HCT116 (cell line): ENCODE measurements at regions not wholly inside any gene's neighbourhood (a gene's known extent, or its start where the extent isn't known, plus 50 kb on each side); places are given as distances from the start of the nearest gene placed in this dataset.

ENCODE experiments used
- ATAC-seq: fragments of 200-7000 bp; cut with Tn5 transposase; 2 replicates; pipeline ENCODE4 v1.9.1; 2020; ENCODE audit warnings: mild to moderate bottlenecking, moderate library complexity
- BruUV-seq: library from RNA; stranded (reverse); fragments of 400-500 nt; replicated peaks from 2 replicates; lab custom pipeline; 2021; lab: Mats Ljungman, UMichigan
- CTCF ChIA-PET: fragments of 300-600 bp; sonication (Branson Sonifier 250); formaldehyde crosslinking; loops from one replicate; lab custom pipeline; 2021; ENCODE audit warnings: antibody characterized with exemption; lab: Charles Lee
- POLR2A ChIA-PET: fragments of 300-600, 350-600 bp; sonication (Branson Sonifier 250); formaldehyde crosslinking; loops from one replicate; lab custom pipeline; 2021; ENCODE audit warnings: antibody characterized with exemption; lab: Charles Lee
- RAD21 ChIA-PET, 2 experiments: fragments of 300-600 bp; sonication (Branson Sonifier 250); formaldehyde crosslinking; loops; one replicate each; lab custom pipeline; 2023; ENCODE audit warnings: low total read pairs in 2 of 2; ENCODE audit not compliant: uncharacterized antibody in 2 of 2, unreplicated experiment in 2 of 2, low non-redundant PET in 1 of 2; lab: Charles Lee
- DNase-seq: peaks from one replicate; pipeline ENCODE4 v3.0.0-alpha.2; 2010; ENCODE audit warnings: low read depth, low spot score
- H2AFZ ChIP-seq: fragments of 200-600 bp; shearing (Covaris generic), sonication (generic); 2 replicates; pipeline ENCODE4 v1.6.1; 2017; ENCODE audit warnings: low read depth, mixed run types, mixed read lengths, antibody characterized with exemption, low read length; ENCODE audit not compliant: poor library complexity, severe bottlenecking
- H3K27ac ChIP-seq: 2 replicates; pipeline ENCODE4 v1.5.1; 2012; ENCODE audit warnings: low read depth, low read length
- H3K27me3 ChIP-seq: fragments of 200-600 bp; sonication (generic); 2 replicates; pipeline ENCODE4 v1.6.1; 2016; ENCODE audit warnings: mixed run types, low read length, mixed read lengths; ENCODE audit not compliant: insufficient read depth
- H3K36me3 ChIP-seq, 2 experiments: fragments of 200-500 bp in 1 of 2; fragments of 200-600 bp in 1 of 2; sonication (Bioruptor generic) in 1 of 2; sonication (generic) in 1 of 2; 2 replicates each; pipeline versions ENCODE4 v1.5.1 to v1.6.1; 2014 to 2016; ENCODE audit warnings: low read length in 2 of 2, inconsistent platforms in 1 of 2, mixed read lengths in 1 of 2, mixed run types in 1 of 2; ENCODE audit not compliant: insufficient read depth in 2 of 2, control insufficient read depth in 1 of 2
- H3K4me1 ChIP-seq, 2 experiments: fragments of 200-600 bp in 1 of 2; sonication (generic) in 1 of 2; 2 replicates each; pipeline versions ENCODE4 v1.5.1 to v1.6.1; 2012 to 2017; ENCODE audit warnings: low read length in 2 of 2, inconsistent platforms in 1 of 2, mild to moderate bottlenecking in 1 of 2, mixed read lengths in 1 of 2, mixed run types in 1 of 2, moderate library complexity in 1 of 2; ENCODE audit not compliant: insufficient read depth in 2 of 2, control insufficient read depth in 1 of 2
- H3K4me2 ChIP-seq: fragments of 200-600 bp; sonication (generic); 2 replicates; pipeline ENCODE4 v1.6.1; 2017; ENCODE audit warnings: mixed run types, low read length, mixed read lengths
- H3K4me3 ChIP-seq, 2 experiments: fragments of 200-600 bp in 1 of 2; sonication (generic) in 1 of 2; replicated peaks in 1 of 2; 2 replicates each; pipeline ENCODE4 v1.5.1; 2011 to 2016; ENCODE audit warnings: low read length in 2 of 2, control low read depth in 1 of 2, low read depth in 1 of 2, mild to moderate bottlenecking in 1 of 2, mixed read lengths in 1 of 2, mixed run types in 1 of 2
- H3K79me2 ChIP-seq: fragments of 200-600 bp; sonication (generic); 2 replicates; pipeline ENCODE4 v1.6.1; 2017; ENCODE audit warnings: mild to moderate bottlenecking, mixed run types, low read length, moderate library complexity, mixed read lengths; ENCODE audit not compliant: insufficient read depth
- H3K9ac ChIP-seq: fragments of 200-600 bp; sonication (generic); 2 replicates; pipeline ENCODE4 v1.6.1; 2016; ENCODE audit warnings: low read length, mixed read lengths
- H3K9me2 ChIP-seq: fragments of 200-600 bp; sonication (generic), shearing (Covaris generic); 2 replicates; pipeline ENCODE4 v1.6.1; 2017; ENCODE audit warnings: mixed run types, mild to moderate bottlenecking, moderate library complexity; ENCODE audit not compliant: insufficient read depth
- H3K9me3 ChIP-seq, 2 experiments: fragments of 200-500 bp in 1 of 2; fragments of 200-600 bp in 1 of 2; sonication (Bioruptor generic) in 1 of 2; sonication (generic) in 1 of 2; 2 replicates each; pipeline ENCODE4 v1.6.1; 2014 to 2017; ENCODE audit warnings: low read length in 2 of 2, mixed read lengths in 2 of 2, inconsistent platforms in 1 of 2, low read depth in 1 of 2, mild to moderate bottlenecking in 1 of 2, mixed run types in 1 of 2, moderate library complexity in 1 of 2; ENCODE audit not compliant: control insufficient read depth in 1 of 2, insufficient read depth in 1 of 2
- H4K20me1 ChIP-seq: fragments of 200-600 bp; sonication (generic), shearing (Covaris generic); 2 replicates; pipeline ENCODE4 v1.6.1; 2017; ENCODE audit warnings: mixed run types, mild to moderate bottlenecking, moderate library complexity; ENCODE audit not compliant: insufficient read depth
- EGR1 ChIP-seq: IDR thresholded peaks from 2 replicates; pipeline ENCODE4 v1.6.1; 2012; ENCODE audit warnings: low read depth
- EZH2 ChIP-seq: fragments of 200-600 bp; sonication (generic); IDR thresholded peaks from 2 replicates; pipeline ENCODE4 v1.6.1; 2017; ENCODE audit warnings: antibody characterized with exemption, mixed run types
- POLR2A ChIP-seq: IDR thresholded peaks from 2 replicates; pipeline ENCODE4 v1.7.0; 2011; ENCODE audit warnings: borderline replicate concordance; ENCODE audit not compliant: insufficient read depth, insufficient read length; ENCODE audit errors: extremely low read depth
- RAD21 ChIP-seq: IDR thresholded peaks from 2 replicates; pipeline ENCODE4 v1.6.1; 2012; ENCODE audit warnings: low read depth, mild to moderate bottlenecking
- TCF7L2 ChIP-seq: IDR thresholded peaks from 2 replicates; pipeline ENCODE4 v1.7.0; 2011; ENCODE audit warnings: borderline replicate concordance, inconsistent platforms; ENCODE audit not compliant: insufficient read depth, insufficient read length; ENCODE audit errors: extremely low read depth
- ZFX ChIP-seq: fragments of 450-650 bp; IDR thresholded peaks from 2 replicates; pipeline ENCODE4 v1.6.1; 2017
- intact Hi-C: fragments of 100-400 bp; cut with micrococcal nuclease; formaldehyde crosslinking; loops from 2 replicates; pipeline ENCODE4 v1.10.0; 2022
- TF ChIP-seq, protein P1 (sequence below): IDR thresholded peaks from 2 replicates; pipeline ENCODE4 v1.6.1; 2012
- TF ChIP-seq, protein P2 (sequence below): IDR thresholded peaks from 2 replicates; pipeline ENCODE4 v1.6.1; 2012; ENCODE audit warnings: low read depth
- TF ChIP-seq, protein P3 (sequence below): IDR thresholded peaks from 2 replicates; pipeline ENCODE4 v1.6.1; 2011; ENCODE audit warnings: mild to moderate bottlenecking, low read length, moderate library complexity; ENCODE audit not compliant: insufficient replicate concordance; ENCODE audit errors: extremely low read depth

DNA sequence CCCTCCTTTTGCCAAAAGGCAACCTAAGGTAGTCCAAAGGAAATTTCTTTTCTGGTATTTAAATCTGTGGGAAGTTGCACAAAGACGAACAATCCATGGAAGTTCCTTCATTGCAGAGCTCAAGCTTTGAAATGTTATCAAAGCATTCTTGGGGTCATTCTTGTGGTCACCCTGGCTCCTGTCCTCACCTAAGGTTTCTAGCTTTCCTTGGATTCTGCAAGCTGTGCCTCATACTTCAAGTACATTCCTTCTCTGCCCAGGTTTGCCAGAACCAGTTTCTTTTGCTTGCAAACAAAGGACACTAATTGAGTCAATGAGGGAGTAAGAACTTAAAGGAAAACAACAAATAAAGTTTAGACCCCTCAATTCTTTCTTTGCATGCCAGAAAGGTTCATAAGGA lies 329.8 kb upstream of the PDZRN3 start:
- no peaks in the 10 kb centered on the region for H3K4me1 ChIP-seq
- BruUV-seq, result no TSS peak
- POLR2A ChIA-PET, result no interaction called here

DNA sequence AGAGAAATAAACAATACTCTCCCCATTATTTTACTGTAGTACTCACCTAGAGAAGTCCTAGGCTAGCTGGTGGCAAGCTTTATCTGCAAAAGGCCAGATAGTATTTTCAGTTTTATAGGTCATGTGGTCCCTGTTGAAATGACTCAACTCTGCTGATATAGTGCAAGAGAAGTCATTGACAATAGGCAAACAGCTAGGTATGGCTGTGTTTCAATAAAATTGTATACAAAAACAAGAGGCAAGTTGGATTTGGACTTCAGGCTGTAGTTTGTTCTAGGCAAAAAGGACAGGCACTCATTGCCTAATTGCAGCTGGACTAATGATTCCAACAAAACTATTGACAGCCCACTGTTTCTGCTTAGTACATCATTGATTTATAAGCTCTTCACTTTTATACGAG lies 328.0 kb upstream of the PDZRN3 start:
- no peaks in the 10 kb centered on the region for H3K4me1 ChIP-seq
- no peaks in the 10 kb centered on the region for H3K79me2 ChIP-seq
- ChIA-PET RAD21 (no interaction called here), CTCF (no interaction called here), POLR2A (no interaction called here)
- no peak overlapping the region for H2AFZ ChIP-seq
- intact Hi-C loops, result no loop called here
- H3K36me3 ChIP-seq, result no peaks in the 10 kb centered on the region
- TF ChIP-seq RAD21 (no peak), ZFX (no peak), POLR2A (no peak), EGR1 (no peak)
- TF ChIP-seq, protein P1, sequence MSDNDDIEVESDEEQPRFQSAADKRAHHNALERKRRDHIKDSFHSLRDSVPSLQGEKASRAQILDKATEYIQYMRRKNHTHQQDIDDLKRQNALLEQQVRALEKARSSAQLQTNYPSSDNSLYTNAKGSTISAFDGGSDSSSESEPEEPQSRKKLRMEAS, result no peak
- TF ChIP-seq, protein P2, sequence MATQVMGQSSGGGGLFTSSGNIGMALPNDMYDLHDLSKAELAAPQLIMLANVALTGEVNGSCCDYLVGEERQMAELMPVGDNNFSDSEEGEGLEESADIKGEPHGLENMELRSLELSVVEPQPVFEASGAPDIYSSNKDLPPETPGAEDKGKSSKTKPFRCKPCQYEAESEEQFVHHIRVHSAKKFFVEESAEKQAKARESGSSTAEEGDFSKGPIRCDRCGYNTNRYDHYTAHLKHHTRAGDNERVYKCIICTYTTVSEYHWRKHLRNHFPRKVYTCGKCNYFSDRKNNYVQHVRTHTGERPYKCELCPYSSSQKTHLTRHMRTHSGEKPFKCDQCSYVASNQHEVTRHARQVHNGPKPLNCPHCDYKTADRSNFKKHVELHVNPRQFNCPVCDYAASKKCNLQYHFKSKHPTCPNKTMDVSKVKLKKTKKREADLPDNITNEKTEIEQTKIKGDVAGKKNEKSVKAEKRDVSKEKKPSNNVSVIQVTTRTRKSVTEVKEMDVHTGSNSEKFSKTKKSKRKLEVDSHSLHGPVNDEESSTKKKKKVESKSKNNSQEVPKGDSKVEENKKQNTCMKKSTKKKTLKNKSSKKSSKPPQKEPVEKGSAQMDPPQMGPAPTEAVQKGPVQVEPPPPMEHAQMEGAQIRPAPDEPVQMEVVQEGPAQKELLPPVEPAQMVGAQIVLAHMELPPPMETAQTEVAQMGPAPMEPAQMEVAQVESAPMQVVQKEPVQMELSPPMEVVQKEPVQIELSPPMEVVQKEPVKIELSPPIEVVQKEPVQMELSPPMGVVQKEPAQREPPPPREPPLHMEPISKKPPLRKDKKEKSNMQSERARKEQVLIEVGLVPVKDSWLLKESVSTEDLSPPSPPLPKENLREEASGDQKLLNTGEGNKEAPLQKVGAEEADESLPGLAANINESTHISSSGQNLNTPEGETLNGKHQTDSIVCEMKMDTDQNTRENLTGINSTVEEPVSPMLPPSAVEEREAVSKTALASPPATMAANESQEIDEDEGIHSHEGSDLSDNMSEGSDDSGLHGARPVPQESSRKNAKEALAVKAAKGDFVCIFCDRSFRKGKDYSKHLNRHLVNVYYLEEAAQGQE, result no peak
- TF ChIP-seq, protein P3, sequence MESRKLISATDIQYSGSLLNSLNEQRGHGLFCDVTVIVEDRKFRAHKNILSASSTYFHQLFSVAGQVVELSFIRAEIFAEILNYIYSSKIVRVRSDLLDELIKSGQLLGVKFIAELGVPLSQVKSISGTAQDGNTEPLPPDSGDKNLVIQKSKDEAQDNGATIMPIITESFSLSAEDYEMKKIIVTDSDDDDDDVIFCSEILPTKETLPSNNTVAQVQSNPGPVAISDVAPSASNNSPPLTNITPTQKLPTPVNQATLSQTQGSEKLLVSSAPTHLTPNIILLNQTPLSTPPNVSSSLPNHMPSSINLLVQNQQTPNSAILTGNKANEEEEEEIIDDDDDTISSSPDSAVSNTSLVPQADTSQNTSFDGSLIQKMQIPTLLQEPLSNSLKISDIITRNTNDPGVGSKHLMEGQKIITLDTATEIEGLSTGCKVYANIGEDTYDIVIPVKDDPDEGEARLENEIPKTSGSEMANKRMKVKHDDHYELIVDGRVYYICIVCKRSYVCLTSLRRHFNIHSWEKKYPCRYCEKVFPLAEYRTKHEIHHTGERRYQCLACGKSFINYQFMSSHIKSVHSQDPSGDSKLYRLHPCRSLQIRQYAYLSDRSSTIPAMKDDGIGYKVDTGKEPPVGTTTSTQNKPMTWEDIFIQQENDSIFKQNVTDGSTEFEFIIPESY, result no peak
- H3K9ac ChIP-seq, result no peak overlapping the region
- no peak for ATAC-seq
- peaks cover 3 to 29% of the 10 kb centered on the region in 2 experiments; a peak in 2 of 4 replicates for H3K9me3 ChIP-seq
- no peak for DNase-seq
- H3K9me2 ChIP-seq, result no peaks in the 10 kb centered on the region
- no TSS peak for BruUV-seq
- H3K4me3 ChIP-seq, result no peak overlapping the region
- H4K20me1 ChIP-seq, result no peaks in the 10 kb centered on the region
- H3K4me2 ChIP-seq, result no peak overlapping the region
- no peaks in the 10 kb centered on the region for H3K27me3 ChIP-seq
- no peak overlapping the region for H3K27ac ChIP-seq

More for the DNA sequence above, 329.8 kb upstream of the PDZRN3 start:
- Histone ChIP-seq H3K4me2 (no peak overlapping the region), H3K79me2 (no peaks in the 10 kb centered on the region), H3K27me3 (no peaks in the 10 kb centered on the region), H3K36me3 (no peaks in the 10 kb centered on the region), H2AFZ (no peak overlapping the region), H3K4me3 (no peak overlapping the region)
- no peak for DNase-seq
- ChIA-PET RAD21 (no interaction called here), CTCF (no interaction called here)
- intact Hi-C loops, result no loop called here
- no peak for ATAC-seq
- TF ChIP-seq RAD21, result no peak
- TF ChIP-seq, protein P1, result no peak
- TF ChIP-seq EZH2, result no peak
- no peak for TF ChIP-seq TCF7L2
- TF ChIP-seq, all 23 proteins: peak for 0
- Histone ChIP-seq H3K27ac (no peak overlapping the region), H3K9me3 (peaks cover 3 to 30% of the 10 kb centered on the region in 2 experiments; a peak in 2 of 4 replicates), H3K9me2 (no peaks in the 10 kb centered on the region), H4K20me1 (no peaks in the 10 kb centered on the region), H3K9ac (no peak overlapping the region)
